DOHH2 (cell line): ENCODE measurements at regions not wholly inside any gene's neighbourhood (a gene's known extent, or its start where the extent isn't known, plus 50 kb on each side); places are given as distances from the start of the nearest gene placed in this dataset.

ENCODE experiments used
- H3F3A ChIP-seq: fragments of 200-600 bp; sonication (generic), shearing (Covaris generic); 2 replicates; pipeline ENCODE4 v1.6.0; 2016; ENCODE audit warnings: antibody characterized with exemption, mild to moderate bottlenecking; ENCODE audit not compliant: control insufficient read depth, insufficient read depth
- H3K27ac ChIP-seq: fragments of 200-600 bp; sonication (generic); 2 replicates; pipeline ENCODE4 v1.5.1; 2014; ENCODE audit warnings: low read depth, mild to moderate bottlenecking, low read length, moderate library complexity
- H3K27me3 ChIP-seq: fragments of 200-600 bp; sonication (generic); 2 replicates; pipeline ENCODE4 v1.6.1; 2014; ENCODE audit warnings: mild to moderate bottlenecking, low read length, mixed read lengths; ENCODE audit not compliant: control insufficient read depth
- H3K36me3 ChIP-seq: fragments of 200-600 bp; sonication (generic); 2 replicates; pipeline ENCODE4 v1.6.1; 2014; ENCODE audit warnings: mild to moderate bottlenecking, low read length, moderate library complexity, mixed read lengths; ENCODE audit not compliant: control insufficient read depth
- H3K4me1 ChIP-seq: fragments of 200-600 bp; sonication (generic); 2 replicates; pipeline ENCODE4 v1.6.1; 2014; ENCODE audit warnings: mild to moderate bottlenecking, low read length, mixed read lengths; ENCODE audit not compliant: control insufficient read depth
- H3K4me2 ChIP-seq: fragments of 200-600 bp; sonication (generic); 2 replicates; pipeline ENCODE4 v1.6.0; 2014; ENCODE audit warnings: mild to moderate bottlenecking, low read length, moderate library complexity
- H3K4me3 ChIP-seq: fragments of 200-600 bp; sonication (generic); 2 replicates; pipeline ENCODE4 v1.5.1; 2014; ENCODE audit warnings: mild to moderate bottlenecking, low read length, mixed read lengths
- H3K79me2 ChIP-seq: fragments of 200-600 bp; sonication (generic); 2 replicates; pipeline ENCODE4 v1.6.1; 2014; ENCODE audit warnings: mild to moderate bottlenecking, low read length, mixed read lengths; ENCODE audit not compliant: control insufficient read depth
- H3K9me2 ChIP-seq: fragments of 200-600 bp; sonication (generic); replicated peaks from 2 replicates; pipeline ENCODE4 v1.6.1; 2014; ENCODE audit warnings: mild to moderate bottlenecking, low read length, mixed read lengths; ENCODE audit not compliant: control insufficient read depth
- H3K9me3 ChIP-seq: fragments of 200-600 bp; sonication (generic); 2 replicates; pipeline ENCODE4 v1.6.1; 2014; ENCODE audit warnings: antibody characterized with exemption, low read length, mixed read lengths; ENCODE audit not compliant: control insufficient read depth, insufficient read depth
- H4K20me1 ChIP-seq: fragments of 200-600 bp; sonication (generic); 2 replicates; pipeline ENCODE4 v1.6.0; 2014; ENCODE audit warnings: low read depth, mild to moderate bottlenecking, antibody characterized with exemption, low read length, moderate library complexity; ENCODE audit not compliant: control insufficient read depth, insufficient read depth
- CTCF ChIP-seq: fragments of 200-600 bp; sonication (generic); IDR thresholded peaks from one replicate; pipeline ENCODE4 v1.5.1; 2014; ENCODE audit warnings: antibody characterized with exemption, mild to moderate bottlenecking, low read depth, low read length; ENCODE audit not compliant: poor library complexity, severe bottlenecking
- EZH2phosphoT487 ChIP-seq: fragments of 200-600 bp; sonication (generic); IDR thresholded peaks from 2 replicates; pipeline ENCODE4 v1.6.1; 2017; ENCODE audit warnings: borderline replicate concordance, mild to moderate bottlenecking, antibody characterized with exemption, low read length, moderate library complexity, mixed read lengths

DNA sequence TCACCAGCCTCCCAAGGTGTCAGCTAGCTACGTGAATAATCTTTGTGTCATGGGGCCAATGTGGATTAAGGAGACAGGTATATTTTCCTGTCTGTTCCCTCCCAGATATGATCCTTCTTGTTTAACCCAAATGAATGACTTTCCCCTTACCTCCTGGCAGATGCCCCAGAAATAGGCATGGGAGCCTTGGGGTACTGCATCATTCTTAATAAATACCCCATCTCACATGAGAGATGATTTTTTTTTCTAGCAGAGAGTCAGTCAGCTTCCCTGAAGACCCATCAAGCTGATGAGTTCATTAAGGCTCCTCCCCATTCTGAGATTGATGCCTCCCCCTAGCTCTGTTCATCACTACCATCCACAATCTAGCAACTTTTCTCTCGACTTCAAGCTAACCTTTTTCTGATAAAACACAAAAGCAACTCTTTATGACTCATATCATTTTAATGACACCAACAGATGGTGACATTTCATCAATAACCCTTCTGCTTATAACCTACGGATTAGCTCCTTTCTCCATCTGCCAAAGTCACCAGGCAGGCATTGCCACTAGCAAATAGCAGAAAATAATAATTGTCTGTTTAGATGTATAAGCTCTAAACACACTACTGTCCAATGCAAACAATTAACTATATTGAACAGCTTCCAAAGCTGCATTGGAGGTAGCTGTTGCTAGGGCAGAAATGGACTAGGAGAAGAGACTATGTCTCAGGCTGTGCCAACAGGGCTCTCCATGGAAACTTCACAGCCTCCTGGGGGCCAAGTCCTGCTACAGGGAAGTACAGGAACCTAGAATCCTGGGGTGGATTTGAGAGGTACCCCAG is 143.7 kb downstream of the ACER2 start:
- Histone ChIP-seq H3K27ac (no peak overlapping the region), H3K9me3 (no peaks in the 10 kb centered on the region), H3K27me3 (no peaks in the 10 kb centered on the region), H3K4me2 (no peak overlapping the region), H3K4me1 (no peaks in the 10 kb centered on the region), H3K9me2 (no peaks in the 10 kb centered on the region), H3K36me3 (no peaks in the 10 kb centered on the region), H3K4me3 (no peak overlapping the region), H4K20me1 (no peaks in the 10 kb centered on the region), H3K79me2 (no peaks in the 10 kb centered on the region), H3F3A (no peaks in the 10 kb centered on the region)
- TF ChIP-seq CTCF (no peak), EZH2phosphoT487 (no peak)

- Histone ChIP-seq H3K36me3 (no peaks in the 10 kb centered on the region), H3K9me3 (no peaks in the 10 kb centered on the region), H3K79me2 (no peaks in the 10 kb centered on the region), H3K9me2 (no peaks in the 10 kb centered on the region), H3K27me3 (no peaks in the 10 kb centered on the region), H4K20me1 (no peaks in the 10 kb centered on the region), H3K4me1 (no peaks in the 10 kb centered on the region), H3K27ac (no peak overlapping the region), H3K4me3 (no peak overlapping the region), H3K4me2 (no peak overlapping the region), H3F3A (no peaks in the 10 kb centered on the region)
- no peak for TF ChIP-seq CTCF
These were observed 142.5 kb downstream of the ACER2 start for GRCh38 chr9:19551124-19551929.

- H3F3A ChIP-seq, result no peaks in the 10 kb centered on the region
- H4K20me1 ChIP-seq, result no peaks in the 10 kb centered on the region
- no peaks in the 10 kb centered on the region for H3K79me2 ChIP-seq
- no peaks in the 10 kb centered on the region for H3K36me3 ChIP-seq
- H3K27me3 ChIP-seq, result no peaks in the 10 kb centered on the region
- no peaks in the 10 kb centered on the region for H3K9me3 ChIP-seq
- H3K27ac ChIP-seq, result no peak overlapping the region
- no peaks in the 10 kb centered on the region for H3K4me1 ChIP-seq
- H3K9me2 ChIP-seq, result no peaks in the 10 kb centered on the region
- no peak overlapping the region for H3K4me2 ChIP-seq
- no peak for TF ChIP-seq EZH2phosphoT487
- no peak for TF ChIP-seq CTCF
- H3K4me3 ChIP-seq, result no peak overlapping the region
These were observed 141.2 kb downstream of the ACER2 start for GRCh38 chr9:19550009-19550408.
